HG03066 (cell line): ENCODE measurements at regions not wholly inside any gene's neighbourhood (a gene's known extent, or its start where the extent isn't known, plus 50 kb on each side); places are given as distances from the start of the nearest gene placed in this dataset.
"Not testable (repeated sequence)": the region's sequence is repeated elsewhere in the genome, so short reads cannot be mapped to it uniquely, and the experiment has no call there.

ENCODE experiments used
- ATAC-seq: cut with Tn5 transposase; IDR thresholded peaks from one replicate; pipeline ENCODE4 v1.9.1; 2021; ENCODE audit warnings: low read depth; ENCODE audit not compliant: unreplicated experiment

DNA sequence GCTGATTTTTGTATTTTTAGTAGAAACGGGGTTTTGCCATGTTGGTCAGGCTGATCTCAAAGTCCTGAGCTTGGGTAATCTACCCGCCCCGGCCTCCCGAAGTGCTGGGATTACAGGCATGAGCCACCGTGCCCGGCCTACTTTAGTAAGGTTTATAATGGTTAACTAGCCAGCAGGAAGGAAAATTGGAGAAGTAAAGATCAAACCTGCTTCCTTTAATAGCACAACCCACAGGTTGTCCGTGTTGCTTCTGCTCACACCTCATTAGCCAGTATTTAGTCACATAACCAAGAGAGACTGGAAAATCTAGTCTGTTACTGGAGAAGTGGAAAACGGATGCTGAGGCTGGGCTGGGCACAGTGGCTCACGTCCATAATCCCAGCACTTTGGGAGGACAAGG lies 51.9 kb upstream of the TBL1XR1 start:
- ATAC-seq: no peak

GRCh38 chr3:177250151-177250550 lies 52.9 kb upstream of the TBL1XR1 start:
- ATAC-seq: no peak

DNA sequence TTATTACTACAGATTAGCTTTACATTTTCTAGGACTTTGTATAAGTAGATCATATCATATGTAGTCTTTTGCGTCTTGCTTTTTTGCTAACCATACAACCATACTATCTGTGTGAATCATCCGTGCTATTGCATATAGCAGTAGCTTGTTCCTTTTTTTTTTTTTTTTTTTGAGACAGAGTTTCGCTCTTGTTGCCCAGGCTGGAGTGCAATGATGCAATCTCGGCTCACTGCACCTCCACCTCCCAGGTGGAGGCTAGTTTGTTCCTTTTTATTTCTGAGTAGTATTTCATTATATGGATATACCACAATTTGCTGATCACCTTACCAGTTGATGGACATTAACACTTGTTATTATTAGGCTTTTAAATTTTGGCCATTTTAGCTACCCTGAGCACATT lies 54.5 kb upstream of the TBL1XR1 start:
- no peak for ATAC-seq

DNA sequence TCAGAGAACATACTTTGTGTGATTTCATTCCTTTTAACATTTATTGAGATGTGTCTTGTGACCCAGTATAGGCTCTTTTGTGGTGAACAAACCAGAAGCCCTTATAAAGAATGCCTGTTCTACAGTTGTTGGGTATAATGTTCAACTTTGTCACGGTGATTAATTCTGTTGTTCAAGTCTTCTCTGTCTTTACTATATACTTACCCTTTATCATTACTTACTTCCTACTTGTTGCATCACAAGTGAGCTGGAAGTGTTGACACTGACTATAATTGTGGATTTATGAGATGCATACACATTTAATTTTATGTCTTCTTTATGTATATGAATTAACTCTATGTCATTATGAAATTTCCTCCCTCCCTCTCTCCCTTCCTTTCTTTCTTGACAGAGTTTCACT lies 59.7 kb upstream of the TBL1XR1 start:
- no peak for ATAC-seq

- no peak for ATAC-seq
Measured at GRCh38 chr3:177257625-177258024, 60.3 kb upstream of the TBL1XR1 start.

DNA sequence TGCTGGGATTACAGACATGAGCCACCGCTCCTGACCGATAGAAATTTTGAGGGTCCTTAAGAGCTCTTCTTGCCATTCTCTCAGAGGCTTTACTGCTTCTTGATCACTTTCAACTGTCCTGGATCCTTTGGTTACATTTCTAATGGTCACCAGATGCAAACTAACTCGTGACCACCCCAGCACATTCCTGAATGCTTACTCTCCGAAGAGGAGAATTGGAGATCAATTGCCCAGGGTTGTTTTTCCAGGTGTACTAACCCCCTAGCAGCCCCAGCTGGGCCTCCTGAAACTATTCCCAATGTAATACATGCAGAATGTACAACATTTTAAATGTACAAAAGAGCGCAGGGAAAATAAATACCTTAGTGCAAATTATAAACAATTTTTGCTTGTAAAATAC lies 65.1 kb upstream of the TBL1XR1 start:
- no peak for ATAC-seq

- peak; percentile 69 for ATAC-seq
Measured at GRCh38 chr3:177263615-177264368, 66.5 kb upstream of the TBL1XR1 start.

GRCh38 chr3:177271811-177272501 lies 74.7 kb upstream of the TBL1XR1 start:
- not testable (repeated sequence) for ATAC-seq

- no peak for ATAC-seq
Measured at GRCh38 chr3:177278016-177278415, 80.7 kb upstream of the TBL1XR1 start.

- ATAC-seq: no peak
Measured at GRCh38 chr3:177279118-177279815, 82.0 kb upstream of the TBL1XR1 start.

- no peak for ATAC-seq
Measured at GRCh38 chr3:177281292-177282118, 84.2 kb upstream of the TBL1XR1 start.

DNA sequence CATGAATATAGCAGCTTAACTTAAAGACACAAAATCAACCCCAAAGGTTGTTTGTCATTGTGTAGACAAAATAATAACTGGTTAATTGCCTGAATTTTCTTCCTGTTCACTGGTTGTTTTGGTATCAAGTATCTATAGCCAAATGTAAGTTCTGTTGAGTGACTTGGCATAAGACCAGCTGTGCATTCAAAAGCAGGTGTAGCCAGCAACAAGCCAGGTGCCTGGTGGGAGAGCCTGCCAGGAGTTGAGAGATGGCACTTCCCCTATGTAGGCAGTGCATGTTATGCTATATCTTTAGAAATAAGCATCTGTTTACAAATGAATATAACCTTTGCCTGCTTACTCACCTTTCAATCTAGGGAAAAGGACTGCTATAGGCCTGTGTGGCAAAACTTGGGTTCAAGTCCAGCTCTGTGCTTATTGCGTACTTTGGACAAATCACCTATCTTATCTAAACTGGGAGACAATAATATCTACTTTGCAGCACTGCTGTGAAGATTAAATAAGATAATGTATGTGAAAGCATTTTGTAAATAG lies 84.9 kb upstream of the TBL1XR1 start:
- ATAC-seq: no peak

GRCh38 chr3:177283983-177284382 lies 86.7 kb upstream of the TBL1XR1 start:
- ATAC-seq: no peak

DNA sequence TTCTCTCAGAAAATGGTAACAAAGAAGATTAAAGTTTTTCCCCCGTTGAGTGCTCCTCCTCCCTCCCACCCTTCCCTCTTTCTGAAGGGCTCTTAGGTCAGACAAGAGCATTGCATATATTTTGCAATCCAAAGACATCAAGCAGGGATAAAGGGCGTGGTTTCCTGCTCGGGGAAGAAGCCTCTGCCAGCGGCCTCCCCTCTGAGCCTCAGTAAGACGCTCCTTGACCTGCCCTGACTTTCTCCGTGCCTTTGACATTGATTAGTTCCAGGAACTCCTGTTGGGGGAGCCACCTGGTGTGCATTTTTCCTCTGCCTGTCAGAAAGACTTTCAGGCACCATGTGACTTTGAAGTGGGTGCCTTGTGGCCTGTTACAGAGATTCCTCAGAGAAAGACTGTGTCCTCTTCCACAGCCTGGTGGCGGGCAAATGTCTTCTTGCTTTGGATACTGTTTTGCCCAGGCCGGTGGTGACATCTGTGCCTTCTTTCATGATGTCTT lies 87.2 kb upstream of the TBL1XR1 start:
- no peak for ATAC-seq

- no peak for ATAC-seq
Measured at GRCh38 chr3:177286034-177286433, 88.8 kb upstream of the TBL1XR1 start.

GRCh38 chr3:177287231-177287630 lies 89.9 kb upstream of the TBL1XR1 start:
- no peak for ATAC-seq

- no peak for ATAC-seq
Measured at GRCh38 chr3:177290633-177291032, 93.4 kb upstream of the TBL1XR1 start.

DNA sequence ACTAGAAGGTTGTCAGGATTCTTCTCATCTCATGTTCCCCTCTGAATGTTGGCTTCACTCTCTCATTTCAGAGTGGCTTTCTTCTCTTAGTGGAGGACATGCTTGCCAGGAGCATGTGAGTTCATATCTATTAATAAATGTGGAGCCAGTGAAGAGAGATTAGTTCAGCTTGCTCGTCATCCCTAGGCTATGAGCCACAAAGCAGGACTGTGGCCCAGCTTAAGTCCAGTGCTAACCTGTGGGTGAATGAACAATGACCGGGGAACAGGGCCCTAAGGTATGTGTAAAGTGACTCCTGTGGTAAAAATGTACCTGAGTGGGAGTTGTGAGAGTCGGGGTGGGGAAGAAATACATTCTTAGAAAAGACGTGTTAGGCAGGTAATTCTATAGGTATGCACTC lies 96.9 kb upstream of the TBL1XR1 start:
- no peak for ATAC-seq

DNA sequence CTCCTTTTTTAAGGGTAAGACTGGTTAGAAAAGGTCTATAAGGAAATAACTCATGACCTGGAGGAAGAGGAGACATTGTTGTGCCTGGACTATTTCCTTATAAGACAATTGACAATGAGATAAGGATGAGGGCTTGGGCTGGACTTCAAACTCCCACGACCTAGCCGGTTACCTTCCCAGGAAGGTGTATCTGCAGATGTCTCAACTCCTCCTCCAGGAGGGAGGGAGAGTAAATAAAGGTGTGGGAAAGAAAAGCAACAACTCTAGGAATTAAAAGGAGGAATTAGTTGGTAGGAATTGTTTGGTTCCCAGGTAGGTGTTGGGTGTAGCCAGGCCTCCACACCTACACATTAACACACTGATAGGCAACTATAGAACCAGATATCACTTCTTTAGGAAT lies 97.8 kb upstream of the TBL1XR1 start:
- ATAC-seq: no peak

- no peak for ATAC-seq
Measured at GRCh38 chr3:177299250-177299649, 102.0 kb upstream of the TBL1XR1 start.
